HFF-Myc (cell line): ENCODE measurements at regions not wholly inside any gene's neighbourhood (a gene's known extent, or its start where the extent isn't known, plus 50 kb on each side); places are given as distances from the start of the nearest gene placed in this dataset.

Source experiments
- DNase-seq: peaks from one replicate; pipeline ENCODE4 v3.0.0-alpha.2; 2011; ENCODE audit warnings: low read depth; ENCODE audit errors: extremely low read depth
- H3K4me3 ChIP-seq: replicated peaks from 2 replicates; pipeline ENCODE4 v1.5.1; 2011; ENCODE audit warnings: low read depth, mild to moderate bottlenecking, control low read depth, low read length
- CTCF ChIP-seq: IDR thresholded peaks from 2 replicates; pipeline ENCODE4 v1.5.1; 2012; ENCODE audit warnings: mild to moderate bottlenecking, low read depth, low read length, control low read depth; ENCODE audit errors: missing control alignments

GRCh38 chr1:184161071-184161698 is 109.7 kb downstream of the TSEN15 start:
- TF ChIP-seq CTCF = no peak
- no peak overlapping the region for H3K4me3 ChIP-seq
- DNase-seq = no peak

- TF ChIP-seq CTCF = no peak
- H3K4me3 ChIP-seq = no peak overlapping the region
- DNase-seq = no peak
Observed at GRCh38 chr1:184162281-184162680, 110.8 kb downstream of the TSEN15 start.

GRCh38 chr1:184163674-184164465 is 112.3 kb downstream of the TSEN15 start:
- no peak for TF ChIP-seq CTCF
- DNase-seq = no peak

GRCh38 chr1:184164536-184164935 is 113.0 kb downstream of the TSEN15 start:
- DNase-seq = no peak
- H3K4me3 ChIP-seq = no peak overlapping the region
- no peak for TF ChIP-seq CTCF

More at GRCh38 chr1:184163674-184164465, 112.3 kb downstream of the TSEN15 start:
- no peak overlapping the region for H3K4me3 ChIP-seq

GRCh38 chr1:184166485-184166884 is 115.0 kb downstream of the TSEN15 start:
- H3K4me3 ChIP-seq = no peak overlapping the region
- TF ChIP-seq CTCF = no peak
- no peak for DNase-seq

GRCh38 chr1:184167352-184167751 is 115.8 kb downstream of the TSEN15 start:
- TF ChIP-seq CTCF = no peak
- no peak for DNase-seq
- no peak overlapping the region for H3K4me3 ChIP-seq
